K562 (cell line): ENCODE measurements at regions not wholly inside any gene's neighbourhood (a gene's known extent, or its start where the extent isn't known, plus 50 kb on each side); places are given as distances from the start of the nearest gene placed in this dataset.

Experiments
- ATAC-seq: fragments of 200-7000 bp; cut with Tn5 transposase; 3 replicates; pipeline ENCODE4 v1.9.1; 2020; ENCODE audit warnings: moderate library complexity
- BruUV-seq: library from RNA; stranded (reverse); fragments of 400-500 nt; replicated peaks from 2 replicates; lab custom pipeline; 2021; lab: Mats Ljungman, UMichigan
- CTCF ChIA-PET: fragments of 300-600 bp; formaldehyde crosslinking; extraction: SDS; loops from one replicate; lab custom pipeline; 2021; ENCODE audit warnings: low intra/inter-chr PET ratio; lab: Yijun Ruan, JAX
- POLR2A ChIA-PET: fragments of 300-600, 350-650 bp; sonication (Branson Sonifier 250); formaldehyde crosslinking; extraction: SDS; loops from one replicate; lab custom pipeline; 2021; ENCODE audit warnings: antibody characterized with exemption, inconsistent platforms; lab: Yijun Ruan, JAX
- DNase-seq, 4 experiments: peaks; one replicate each; pipeline versions ENCODE4 v3.0.0 to v3.0.0-alpha.2; 2011 to 2018; ENCODE audit warnings: low spot score in 3 of 4, mixed read lengths in 3 of 4; ENCODE audit errors: extremely low read depth in 1 of 4
- FAIRE-seq: peaks from 2 replicates; lab custom pipeline; 2011; peaks lifted over from hg19 to GRCh38; lab: Jason Lieb, UNC
- H2AFZ ChIP-seq: 2 replicates; pipeline ENCODE4 v1.6.0; 2011; ENCODE audit warnings: low read depth, low read length, control low read depth, inconsistent platforms
- H3K27ac ChIP-seq: fragments of 200-600 bp; 3 replicates; pipeline ENCODE4 v1.8.0; 2011; ENCODE audit warnings: low read depth, mild to moderate bottlenecking, control low read depth, inconsistent platforms, low read length, moderate library complexity, mixed read lengths; ENCODE audit errors: extremely low read depth
- H3K27me3 ChIP-seq, 2 experiments: fragments of 300-600 bp in 1 of 2; 2 replicates in 1 of 2; 3 replicates in 1 of 2; pipeline versions ENCODE4 v1.6.0 to v1.8.0; 2011; ENCODE audit warnings: inconsistent platforms in 2 of 2, low read length in 2 of 2, mild to moderate bottlenecking in 1 of 2, mixed read lengths in 1 of 2, moderate library complexity in 1 of 2; ENCODE audit not compliant: control insufficient read depth in 2 of 2, insufficient read depth in 2 of 2
- H3K36me3 ChIP-seq: fragments of 300-600 bp; 3 replicates; pipeline ENCODE4 v1.8.0; 2011; ENCODE audit warnings: mild to moderate bottlenecking, low read length, inconsistent platforms; ENCODE audit not compliant: control insufficient read depth, insufficient read depth
- H3K4me1 ChIP-seq, 2 experiments: fragments of 200-600 bp in 1 of 2; replicated peaks in 1 of 2; 2 replicates in 1 of 2; 3 replicates in 1 of 2; pipeline versions ENCODE4 v1.5.1 to v1.8.0; 2011; ENCODE audit warnings: inconsistent platforms in 2 of 2, low read length in 2 of 2, mild to moderate bottlenecking in 1 of 2, mixed read lengths in 1 of 2, moderate library complexity in 1 of 2; ENCODE audit not compliant: control insufficient read depth in 2 of 2, insufficient read depth in 2 of 2
- H3K4me2 ChIP-seq: 2 replicates; pipeline ENCODE4 v1.6.1; 2011; ENCODE audit warnings: low read length, control low read depth, inconsistent platforms, mixed read lengths; ENCODE audit not compliant: insufficient read depth
- H3K4me3 ChIP-seq: fragments of 200-600 bp; sonication (generic), shearing (Covaris generic); 2 replicates; pipeline ENCODE4 v1.5.1; 2016; ENCODE audit warnings: control low read depth, inconsistent platforms
- H3K79me2 ChIP-seq: fragments of 200-600 bp; 3 replicates; pipeline ENCODE4 v1.8.0; 2011; ENCODE audit warnings: low read length, inconsistent platforms; ENCODE audit not compliant: control insufficient read depth, insufficient read depth
- H3K9ac ChIP-seq, 2 experiments: 2 replicates each; pipeline versions ENCODE4 v1.6.0 to v1.6.1; 2011; ENCODE audit warnings: low read depth in 2 of 2, low read length in 2 of 2, control low read depth in 1 of 2, inconsistent platforms in 1 of 2, mild to moderate bottlenecking in 1 of 2, mixed read lengths in 1 of 2; ENCODE audit not compliant: insufficient read depth in 1 of 2
- H3K9me1 ChIP-seq: one replicate; pipeline ENCODE4 v1.6.0; 2011; ENCODE audit warnings: inconsistent platforms, mild to moderate bottlenecking, low read length, moderate library complexity; ENCODE audit not compliant: control insufficient read depth, insufficient read depth
- H3K9me3 ChIP-seq: replicated peaks from 2 replicates; pipeline ENCODE4 v1.5.1; 2011; ENCODE audit warnings: low read depth, low read length, inconsistent platforms; ENCODE audit not compliant: control insufficient read depth, insufficient read depth
- H4K20me1 ChIP-seq: replicated peaks from 2 replicates; pipeline ENCODE4 v1.6.1; 2011; ENCODE audit warnings: low read length, inconsistent platforms, mixed read lengths; ENCODE audit not compliant: control insufficient read depth, insufficient read depth
- EP300 ChIP-seq: IDR thresholded peaks from 2 replicates; pipeline ENCODE4 v1.6.1; 2012; ENCODE audit warnings: low read length, improper control_type of control experiment
- FIP1L1 ChIP-seq: fragments of 200-400 bp; formaldehyde crosslinking; IDR thresholded peaks from 2 replicates; pipeline ENCODE4 v1.6.1; 2018; ENCODE audit warnings: mild to moderate bottlenecking, low read depth, low read length; ENCODE audit not compliant: poor library complexity, severe bottlenecking
- ZBTB33 ChIP-seq: sonication (generic); formaldehyde crosslinking; IDR thresholded peaks from 2 replicates; pipeline ENCODE4 v1.8.1; 2023; ENCODE audit warnings: mild to moderate bottlenecking, missing genetic modification reagents
- WGBS: fragments of 100-300 bp; shearing (Covaris generic); methylation state at CpG from one replicate; pipeline ENCODE4 v1.1.6; 2016; ENCODE audit warnings: low coverage, mixed read lengths; ENCODE audit not compliant: insufficient coverage; ENCODE audit errors: missing lambda C conversion rate; 5-methylcytosine and 5-hydroxymethylcytosine counted together
- in situ Hi-C: fragments of 300-500 bp; cut with MboI; formaldehyde crosslinking; loops from 4 replicates; pipeline ENCODE4 v1.15.0; 2018; ENCODE audit warnings: inconsistent platforms, mixed read lengths
- intact Hi-C: fragments of 100-400 bp; cut with micrococcal nuclease; formaldehyde crosslinking; loops from 2 replicates; pipeline ENCODE4 v1.14.2; 2022
- TF ChIP-seq, protein P1 (sequence below): fragments of 250-450 bp; sonication (Bioruptor Pico); IDR thresholded peaks from 2 replicates; pipeline ENCODE4 v1.5.0; 2021
- TF ChIP-seq, protein P2 (sequence below): IDR thresholded peaks from 2 replicates; pipeline ENCODE4 v1.6.1; 2014; ENCODE audit warnings: antibody characterized with exemption

DNA sequence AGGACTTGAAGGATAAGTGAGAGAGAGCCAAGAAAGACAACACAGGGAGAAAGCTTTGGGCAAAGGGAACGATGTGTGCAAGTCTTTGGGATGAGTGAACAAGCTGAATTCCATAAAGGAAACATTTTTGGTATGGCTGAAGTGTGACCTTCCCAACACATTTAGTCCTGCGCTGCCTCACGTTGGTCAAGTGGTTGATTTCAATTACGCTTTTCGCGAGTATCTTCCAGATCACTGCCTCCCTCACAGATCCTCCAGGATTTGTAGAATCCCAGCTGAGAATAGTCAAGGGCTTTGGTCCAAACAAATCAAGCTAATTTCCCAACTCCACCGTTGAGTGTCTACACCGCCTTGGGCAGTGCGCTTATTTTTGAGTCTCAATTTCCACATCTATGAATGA is 338.4 kb upstream of the ADAMTS9 start:
- ATAC-seq (no peak), FAIRE-seq (no peak), DNase-seq (no peak)
- ChIA-PET POLR2A (interaction anchor here (0.5 kb wide), 1 partner anchor 1215 kb away, joined by 5 read pairs; no protein-coding TSS in a partner anchor), CTCF (no interaction called here)
- Histone ChIP-seq H3K27me3 (no peaks in the 10 kb centered on the region), H3K79me2 (no peaks in the 10 kb centered on the region), H3K4me2 (no peak overlapping the region), H2AFZ (peak overlapping the region; percentile 45), H3K27ac (no peak overlapping the region), H3K4me1 (peaks cover 0 to 10% of the 10 kb centered on the region in 2 experiments; a peak in 2 of 5 replicates), H3K9ac (no peak overlapping the region), H3K4me3 (no peak overlapping the region), H3K36me3 (no peaks in the 10 kb centered on the region), H4K20me1 (no peaks in the 10 kb centered on the region), H3K9me3 (no peaks in the 10 kb centered on the region), H3K9me1 (no peaks in the 10 kb centered on the region)
- in situ Hi-C loops: no loop called here
- intact Hi-C loops: no loop called here
- TF ChIP-seq, protein P1, sequence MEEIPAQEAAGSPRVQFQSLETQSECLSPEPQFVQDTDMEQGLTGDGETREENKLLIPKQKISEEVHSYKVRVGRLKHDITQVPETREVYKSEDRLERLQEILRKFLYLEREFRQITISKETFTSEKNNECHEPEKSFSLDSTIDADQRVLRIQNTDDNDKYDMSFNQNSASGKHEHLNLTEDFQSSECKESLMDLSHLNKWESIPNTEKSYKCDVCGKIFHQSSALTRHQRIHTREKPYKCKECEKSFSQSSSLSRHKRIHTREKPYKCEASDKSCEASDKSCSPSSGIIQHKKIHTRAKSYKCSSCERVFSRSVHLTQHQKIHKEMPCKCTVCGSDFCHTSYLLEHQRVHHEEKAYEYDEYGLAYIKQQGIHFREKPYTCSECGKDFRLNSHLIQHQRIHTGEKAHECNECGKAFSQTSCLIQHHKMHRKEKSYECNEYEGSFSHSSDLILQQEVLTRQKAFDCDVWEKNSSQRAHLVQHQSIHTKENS (CRISPR knock-in tag): no peak
- TF ChIP-seq EP300: no peak
- TF ChIP-seq, protein P2, sequence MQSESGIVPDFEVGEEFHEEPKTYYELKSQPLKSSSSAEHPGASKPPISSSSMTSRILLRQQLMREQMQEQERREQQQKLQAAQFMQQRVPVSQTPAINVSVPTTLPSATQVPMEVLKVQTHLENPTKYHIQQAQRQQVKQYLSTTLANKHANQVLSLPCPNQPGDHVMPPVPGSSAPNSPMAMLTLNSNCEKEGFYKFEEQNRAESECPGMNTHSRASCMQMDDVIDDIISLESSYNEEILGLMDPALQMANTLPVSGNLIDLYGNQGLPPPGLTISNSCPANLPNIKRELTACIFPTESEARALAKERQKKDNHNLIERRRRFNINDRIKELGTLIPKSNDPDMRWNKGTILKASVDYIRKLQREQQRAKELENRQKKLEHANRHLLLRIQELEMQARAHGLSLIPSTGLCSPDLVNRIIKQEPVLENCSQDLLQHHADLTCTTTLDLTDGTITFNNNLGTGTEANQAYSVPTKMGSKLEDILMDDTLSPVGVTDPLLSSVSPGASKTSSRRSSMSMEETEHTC: no peak
- no peak for TF ChIP-seq FIP1L1
- TF ChIP-seq ZBTB33 (CRISPR knock-in tag): peak; percentile 96
- 85% methylated on average over 9 of the region's 9 CpGs for WGBS
- BruUV-seq: no TSS peak
